H1 (cell line): ENCODE measurements at regions not wholly inside any gene's neighbourhood (a gene's known extent, or its start where the extent isn't known, plus 50 kb on each side); places are given as distances from the start of the nearest gene placed in this dataset.

ENCODE experiments used
- HDAC2 ChIP-seq, 2 experiments: fragments of 300-600 bp in 1 of 2; sonication (generic) in 1 of 2; IDR thresholded peaks; 2 replicates each; pipeline ENCODE4 v1.6.1; 2011 to 2012; ENCODE audit warnings: low read depth in 2 of 2, low read length in 2 of 2, mild to moderate bottlenecking in 2 of 2, moderate library complexity in 2 of 2, borderline replicate concordance in 1 of 2, inconsistent platforms in 1 of 2
- TF ChIP-seq, protein P1 (sequence below): fragments of 300-600 bp; sonication (generic); IDR thresholded peaks from 2 replicates; pipeline ENCODE4 v1.7.1; 2012; ENCODE audit warnings: low read length, moderate library complexity, mild to moderate bottlenecking, inconsistent platforms; ENCODE audit not compliant: insufficient replicate concordance

DNA sequence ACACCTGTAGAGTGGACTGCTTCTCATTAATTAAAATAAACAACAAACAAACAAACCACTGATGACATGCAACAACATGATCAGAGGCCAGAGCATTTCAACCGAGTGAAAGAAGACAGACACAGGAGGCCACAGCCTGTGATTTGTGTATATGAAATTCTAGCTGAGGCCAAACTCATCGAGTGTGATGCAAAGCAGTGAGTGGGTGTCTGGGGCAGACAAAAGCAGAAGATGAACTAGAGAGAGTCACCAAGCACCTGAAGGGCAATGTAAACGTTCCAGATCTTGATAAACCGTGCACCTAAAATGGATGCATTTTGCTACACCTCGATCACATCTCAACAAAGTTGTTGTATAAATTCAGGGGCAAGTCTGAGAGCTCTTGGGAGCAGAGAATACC, 108.4 kb downstream of the KLF6 start (continued):
- TF ChIP-seq, protein P1, sequence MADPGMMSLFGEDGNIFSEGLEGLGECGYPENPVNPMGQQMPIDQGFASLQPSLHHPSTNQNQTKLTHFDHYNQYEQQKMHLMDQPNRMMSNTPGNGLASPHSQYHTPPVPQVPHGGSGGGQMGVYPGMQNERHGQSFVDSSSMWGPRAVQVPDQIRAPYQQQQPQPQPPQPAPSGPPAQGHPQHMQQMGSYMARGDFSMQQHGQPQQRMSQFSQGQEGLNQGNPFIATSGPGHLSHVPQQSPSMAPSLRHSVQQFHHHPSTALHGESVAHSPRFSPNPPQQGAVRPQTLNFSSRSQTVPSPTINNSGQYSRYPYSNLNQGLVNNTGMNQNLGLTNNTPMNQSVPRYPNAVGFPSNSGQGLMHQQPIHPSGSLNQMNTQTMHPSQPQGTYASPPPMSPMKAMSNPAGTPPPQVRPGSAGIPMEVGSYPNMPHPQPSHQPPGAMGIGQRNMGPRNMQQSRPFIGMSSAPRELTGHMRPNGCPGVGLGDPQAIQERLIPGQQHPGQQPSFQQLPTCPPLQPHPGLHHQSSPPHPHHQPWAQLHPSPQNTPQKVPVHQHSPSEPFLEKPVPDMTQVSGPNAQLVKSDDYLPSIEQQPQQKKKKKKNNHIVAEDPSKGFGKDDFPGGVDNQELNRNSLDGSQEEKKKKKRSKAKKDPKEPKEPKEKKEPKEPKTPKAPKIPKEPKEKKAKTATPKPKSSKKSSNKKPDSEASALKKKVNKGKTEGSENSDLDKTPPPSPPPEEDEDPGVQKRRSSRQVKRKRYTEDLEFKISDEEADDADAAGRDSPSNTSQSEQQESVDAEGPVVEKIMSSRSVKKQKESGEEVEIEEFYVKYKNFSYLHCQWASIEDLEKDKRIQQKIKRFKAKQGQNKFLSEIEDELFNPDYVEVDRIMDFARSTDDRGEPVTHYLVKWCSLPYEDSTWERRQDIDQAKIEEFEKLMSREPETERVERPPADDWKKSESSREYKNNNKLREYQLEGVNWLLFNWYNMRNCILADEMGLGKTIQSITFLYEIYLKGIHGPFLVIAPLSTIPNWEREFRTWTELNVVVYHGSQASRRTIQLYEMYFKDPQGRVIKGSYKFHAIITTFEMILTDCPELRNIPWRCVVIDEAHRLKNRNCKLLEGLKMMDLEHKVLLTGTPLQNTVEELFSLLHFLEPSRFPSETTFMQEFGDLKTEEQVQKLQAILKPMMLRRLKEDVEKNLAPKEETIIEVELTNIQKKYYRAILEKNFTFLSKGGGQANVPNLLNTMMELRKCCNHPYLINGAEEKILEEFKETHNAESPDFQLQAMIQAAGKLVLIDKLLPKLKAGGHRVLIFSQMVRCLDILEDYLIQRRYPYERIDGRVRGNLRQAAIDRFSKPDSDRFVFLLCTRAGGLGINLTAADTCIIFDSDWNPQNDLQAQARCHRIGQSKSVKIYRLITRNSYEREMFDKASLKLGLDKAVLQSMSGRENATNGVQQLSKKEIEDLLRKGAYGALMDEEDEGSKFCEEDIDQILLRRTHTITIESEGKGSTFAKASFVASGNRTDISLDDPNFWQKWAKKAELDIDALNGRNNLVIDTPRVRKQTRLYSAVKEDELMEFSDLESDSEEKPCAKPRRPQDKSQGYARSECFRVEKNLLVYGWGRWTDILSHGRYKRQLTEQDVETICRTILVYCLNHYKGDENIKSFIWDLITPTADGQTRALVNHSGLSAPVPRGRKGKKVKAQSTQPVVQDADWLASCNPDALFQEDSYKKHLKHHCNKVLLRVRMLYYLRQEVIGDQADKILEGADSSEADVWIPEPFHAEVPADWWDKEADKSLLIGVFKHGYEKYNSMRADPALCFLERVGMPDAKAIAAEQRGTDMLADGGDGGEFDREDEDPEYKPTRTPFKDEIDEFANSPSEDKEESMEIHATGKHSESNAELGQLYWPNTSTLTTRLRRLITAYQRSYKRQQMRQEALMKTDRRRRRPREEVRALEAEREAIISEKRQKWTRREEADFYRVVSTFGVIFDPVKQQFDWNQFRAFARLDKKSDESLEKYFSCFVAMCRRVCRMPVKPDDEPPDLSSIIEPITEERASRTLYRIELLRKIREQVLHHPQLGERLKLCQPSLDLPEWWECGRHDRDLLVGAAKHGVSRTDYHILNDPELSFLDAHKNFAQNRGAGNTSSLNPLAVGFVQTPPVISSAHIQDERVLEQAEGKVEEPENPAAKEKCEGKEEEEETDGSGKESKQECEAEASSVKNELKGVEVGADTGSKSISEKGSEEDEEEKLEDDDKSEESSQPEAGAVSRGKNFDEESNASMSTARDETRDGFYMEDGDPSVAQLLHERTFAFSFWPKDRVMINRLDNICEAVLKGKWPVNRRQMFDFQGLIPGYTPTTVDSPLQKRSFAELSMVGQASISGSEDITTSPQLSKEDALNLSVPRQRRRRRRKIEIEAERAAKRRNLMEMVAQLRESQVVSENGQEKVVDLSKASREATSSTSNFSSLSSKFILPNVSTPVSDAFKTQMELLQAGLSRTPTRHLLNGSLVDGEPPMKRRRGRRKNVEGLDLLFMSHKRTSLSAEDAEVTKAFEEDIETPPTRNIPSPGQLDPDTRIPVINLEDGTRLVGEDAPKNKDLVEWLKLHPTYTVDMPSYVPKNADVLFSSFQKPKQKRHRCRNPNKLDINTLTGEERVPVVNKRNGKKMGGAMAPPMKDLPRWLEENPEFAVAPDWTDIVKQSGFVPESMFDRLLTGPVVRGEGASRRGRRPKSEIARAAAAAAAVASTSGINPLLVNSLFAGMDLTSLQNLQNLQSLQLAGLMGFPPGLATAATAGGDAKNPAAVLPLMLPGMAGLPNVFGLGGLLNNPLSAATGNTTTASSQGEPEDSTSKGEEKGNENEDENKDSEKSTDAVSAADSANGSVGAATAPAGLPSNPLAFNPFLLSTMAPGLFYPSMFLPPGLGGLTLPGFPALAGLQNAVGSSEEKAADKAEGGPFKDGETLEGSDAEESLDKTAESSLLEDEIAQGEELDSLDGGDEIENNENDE: no peak
- TF ChIP-seq HDAC2 (IDR thresholded peaks at IDR 0.05; ENCODE audit: borderline replicate concordance in 1 of 2, low read depth in 2 of 2, low read length in 2 of 2): no peak
